SU-DHL-6 (cell line): ENCODE measurements at regions not wholly inside any gene's neighbourhood (a gene's known extent, or its start where the extent isn't known, plus 50 kb on each side); places are given as distances from the start of the nearest gene placed in this dataset.

Experiments
- EZH2phosphoT487 ChIP-seq: fragments of 200-600 bp; sonication (generic), shearing (Covaris generic); conservative IDR thresholded peaks from 2 replicates; pipeline ENCODE4 v1.6.1; 2018; ENCODE audit warnings: mild to moderate bottlenecking, antibody characterized with exemption, low read length, moderate library complexity, mixed read lengths
- TF ChIP-seq, protein P1 (sequence below): fragments of 200-600 bp; sonication (generic); IDR thresholded peaks from one replicate; pipeline ENCODE4 v1.5.1; 2017; ENCODE audit warnings: antibody characterized with exemption, mild to moderate bottlenecking, low read length, moderate library complexity; ENCODE audit not compliant: insufficient read depth, poor library complexity, severe bottlenecking

GRCh38 chr12:92506891-92507290 lies 195.9 kb upstream of the PLEKHG7 start:
- TF ChIP-seq, protein P1, sequence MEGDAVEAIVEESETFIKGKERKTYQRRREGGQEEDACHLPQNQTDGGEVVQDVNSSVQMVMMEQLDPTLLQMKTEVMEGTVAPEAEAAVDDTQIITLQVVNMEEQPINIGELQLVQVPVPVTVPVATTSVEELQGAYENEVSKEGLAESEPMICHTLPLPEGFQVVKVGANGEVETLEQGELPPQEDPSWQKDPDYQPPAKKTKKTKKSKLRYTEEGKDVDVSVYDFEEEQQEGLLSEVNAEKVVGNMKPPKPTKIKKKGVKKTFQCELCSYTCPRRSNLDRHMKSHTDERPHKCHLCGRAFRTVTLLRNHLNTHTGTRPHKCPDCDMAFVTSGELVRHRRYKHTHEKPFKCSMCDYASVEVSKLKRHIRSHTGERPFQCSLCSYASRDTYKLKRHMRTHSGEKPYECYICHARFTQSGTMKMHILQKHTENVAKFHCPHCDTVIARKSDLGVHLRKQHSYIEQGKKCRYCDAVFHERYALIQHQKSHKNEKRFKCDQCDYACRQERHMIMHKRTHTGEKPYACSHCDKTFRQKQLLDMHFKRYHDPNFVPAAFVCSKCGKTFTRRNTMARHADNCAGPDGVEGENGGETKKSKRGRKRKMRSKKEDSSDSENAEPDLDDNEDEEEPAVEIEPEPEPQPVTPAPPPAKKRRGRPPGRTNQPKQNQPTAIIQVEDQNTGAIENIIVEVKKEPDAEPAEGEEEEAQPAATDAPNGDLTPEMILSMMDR, result no peak
- no peak for TF ChIP-seq EZH2phosphoT487
